GM12878 (cell line): ENCODE measurements at regions not wholly inside any gene's neighbourhood (a gene's known extent, or its start where the extent isn't known, plus 50 kb on each side); places are given as distances from the start of the nearest gene placed in this dataset.

Experiments
- CREM ChIP-seq: IDR thresholded peaks from 2 replicates; pipeline ENCODE4 v1.6.1; 2014; ENCODE audit warnings: antibody characterized with exemption, low read depth
- E4F1 ChIP-seq: fragments of 450-650 bp; IDR thresholded peaks from 2 replicates; pipeline ENCODE4 v1.6.1; 2018; ENCODE audit warnings: borderline replicate concordance, mild to moderate bottlenecking; ENCODE audit not compliant: partially characterized antibody
- EED ChIP-seq: sonication (generic); IDR thresholded peaks from 2 replicates; pipeline ENCODE4 v1.6.1; 2016; ENCODE audit warnings: antibody characterized with exemption, low read depth
- EGR1 ChIP-seq, 2 experiments: IDR thresholded peaks; 1 replicate in 1 of 2; 2 replicates in 1 of 2; pipeline ENCODE4 v1.6.1; 2011 to 2012; ENCODE audit warnings: low read depth in 2 of 2, low read length in 2 of 2, borderline replicate concordance in 1 of 2, mild to moderate bottlenecking in 1 of 2, moderate library complexity in 1 of 2
- EP300 ChIP-seq, 2 experiments: fragments of 150-350 bp in 1 of 2; IDR thresholded peaks; 2 replicates each; pipeline ENCODE4 v1.6.1; 2011 to 2012; ENCODE audit warnings: low read depth in 2 of 2, low read length in 2 of 2, borderline replicate concordance in 1 of 2, improper control_type of control experiment in 1 of 2, inconsistent platforms in 1 of 2; ENCODE audit not compliant: control insufficient read depth in 1 of 2
- MEF2A ChIP-seq: IDR thresholded peaks from 2 replicates; pipeline ENCODE4 v1.6.1; 2011; ENCODE audit warnings: low read depth, mild to moderate bottlenecking, low read length, moderate library complexity; ENCODE audit not compliant: insufficient read depth
- NR2F1 ChIP-seq: fragments of 450-650 bp; conservative IDR thresholded peaks from 2 replicates; pipeline ENCODE4 v1.6.1; 2017; ENCODE audit warnings: mild to moderate bottlenecking
- POLR2AphosphoS2 ChIP-seq: IDR thresholded peaks from 2 replicates; pipeline ENCODE4 v1.6.1; 2011; ENCODE audit warnings: low read depth, mild to moderate bottlenecking, low read length, improper control_type of control experiment, moderate library complexity
- RELA ChIP-seq: fragments of 450-650 bp; IDR thresholded peaks from 2 replicates; pipeline ENCODE4 v1.8.0; 2014; ENCODE audit warnings: borderline replicate concordance; ENCODE audit not compliant: partially characterized antibody
- STAT3 ChIP-seq: IDR thresholded peaks from 2 replicates; pipeline ENCODE4 v1.6.1; 2011; ENCODE audit warnings: low read depth, low read length, improper control_type of control experiment
- SUPT20H ChIP-seq: IDR thresholded peaks from 2 replicates; pipeline ENCODE4 v1.6.1; 2011; ENCODE audit warnings: low read depth, mild to moderate bottlenecking, low read length, moderate library complexity, borderline replicate concordance; ENCODE audit not compliant: control insufficient read depth
- ZBED1 ChIP-seq: IDR thresholded peaks from 2 replicates; pipeline ENCODE4 v1.6.1; 2016; ENCODE audit warnings: borderline replicate concordance
- TF ChIP-seq, protein P1 (sequence below): IDR thresholded peaks from 2 replicates; pipeline ENCODE4 v1.6.1; 2012; ENCODE audit warnings: low read depth, low read length, improper control_type of control experiment

- TF ChIP-seq, protein P1, sequence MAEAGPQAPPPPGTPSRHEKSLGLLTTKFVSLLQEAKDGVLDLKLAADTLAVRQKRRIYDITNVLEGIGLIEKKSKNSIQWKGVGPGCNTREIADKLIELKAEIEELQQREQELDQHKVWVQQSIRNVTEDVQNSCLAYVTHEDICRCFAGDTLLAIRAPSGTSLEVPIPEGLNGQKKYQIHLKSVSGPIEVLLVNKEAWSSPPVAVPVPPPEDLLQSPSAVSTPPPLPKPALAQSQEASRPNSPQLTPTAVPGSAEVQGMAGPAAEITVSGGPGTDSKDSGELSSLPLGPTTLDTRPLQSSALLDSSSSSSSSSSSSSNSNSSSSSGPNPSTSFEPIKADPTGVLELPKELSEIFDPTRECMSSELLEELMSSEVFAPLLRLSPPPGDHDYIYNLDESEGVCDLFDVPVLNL, result no peak
- no peak for TF ChIP-seq ZBED1
- no peak for TF ChIP-seq RELA
- no peak for TF ChIP-seq EP300 (IDR thresholded peaks at IDR 0.05; ENCODE audit: borderline replicate concordance in 1 of 2, control insufficient read depth in 1 of 2, low read depth in 2 of 2, low read length in 2 of 2)
- TF ChIP-seq CREM, result no peak
- TF ChIP-seq E4F1, result no peak
- no peak for TF ChIP-seq MEF2A
- no peak for TF ChIP-seq EED
- no peak for TF ChIP-seq SUPT20H
- TF ChIP-seq NR2F1, result no peak
- TF ChIP-seq EGR1 (IDR thresholded peaks at IDR 0.05; ENCODE audit: borderline replicate concordance in 1 of 2, low read depth in 2 of 2, low read length in 2 of 2), result no peak
- no peak for TF ChIP-seq POLR2AphosphoS2
- TF ChIP-seq STAT3, result no peak
These were observed 365.5 kb downstream of the FIGN start (continued) for GRCh38 chr2:163370169-163370886.
